ENCODE measurements at regions not wholly inside any gene's neighbourhood (a gene's known extent, or its start where the extent isn't known, plus 50 kb on each side); places are given as distances from the start of the nearest gene placed in this dataset.

DNA sequence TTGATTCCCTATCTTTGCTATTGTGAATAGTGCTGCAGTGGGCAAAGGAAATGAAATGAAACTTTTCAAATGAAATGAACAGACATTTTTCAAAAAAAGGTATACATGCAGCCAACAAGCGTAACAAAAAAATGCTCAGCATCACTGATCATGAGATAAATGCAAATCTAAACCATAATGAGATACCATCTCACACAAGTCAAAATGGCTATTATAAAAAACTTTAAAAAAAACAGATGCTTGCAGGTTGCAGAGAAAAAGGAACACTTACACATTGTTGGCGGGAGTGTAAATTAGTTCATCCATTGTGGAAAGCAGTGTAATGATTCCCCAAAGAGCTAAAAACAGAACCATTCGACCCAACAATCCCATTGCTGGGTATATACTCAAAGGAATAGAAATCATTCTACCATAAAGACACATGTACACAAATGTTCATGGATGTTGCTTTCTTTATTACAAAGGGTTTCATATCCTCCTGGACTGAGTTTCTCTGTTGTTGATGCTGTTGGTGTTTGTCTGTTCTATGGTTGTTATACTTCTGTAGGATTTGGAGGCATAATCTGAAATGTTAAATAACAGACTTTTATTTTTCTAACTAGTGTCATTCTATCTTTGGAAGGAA lies 99.3 kb upstream of the SOX9 start:
- Histone ChIP-seq H3K9me2 (replicated peaks; ENCODE audit: insufficient read depth, low read length) (no peaks in the 10 kb centered on the region), H3K27ac (ENCODE audit: low read depth, low read length) (no peak overlapping the region), H3K4me2 (ENCODE audit: low read depth, low read length, poor library complexity, severe bottlenecking) (no peak overlapping the region), H3K27me3 (ENCODE audit: low read length) (no peaks in the 10 kb centered on the region), H4K20me1 (ENCODE audit: low read depth, low read length) (no peaks in the 10 kb centered on the region), H3K4me3 (ENCODE audit: insufficient read depth, low read length, poor library complexity, severe bottlenecking) (no peak overlapping the region), H2AFZ (ENCODE audit: low read depth, low read length, severe bottlenecking) (no peak overlapping the region), H3F3A (ENCODE audit: insufficient read depth) (no peaks in the 10 kb centered on the region), H3K36me3 (ENCODE audit: low read length) (no peaks in the 10 kb centered on the region), H3K9me3 (ENCODE audit: insufficient read depth, low read length) (no peaks in the 10 kb centered on the region), H3K79me2 (ENCODE audit: insufficient read depth, low read length) (no peaks in the 10 kb centered on the region), H3K9ac (ENCODE audit: low read length) (no peak overlapping the region)
- TF ChIP-seq EZH2phosphoT487 (conservative IDR thresholded peaks at IDR 0.05; ENCODE audit: low read length) = no peak
- TF ChIP-seq, protein P1, sequence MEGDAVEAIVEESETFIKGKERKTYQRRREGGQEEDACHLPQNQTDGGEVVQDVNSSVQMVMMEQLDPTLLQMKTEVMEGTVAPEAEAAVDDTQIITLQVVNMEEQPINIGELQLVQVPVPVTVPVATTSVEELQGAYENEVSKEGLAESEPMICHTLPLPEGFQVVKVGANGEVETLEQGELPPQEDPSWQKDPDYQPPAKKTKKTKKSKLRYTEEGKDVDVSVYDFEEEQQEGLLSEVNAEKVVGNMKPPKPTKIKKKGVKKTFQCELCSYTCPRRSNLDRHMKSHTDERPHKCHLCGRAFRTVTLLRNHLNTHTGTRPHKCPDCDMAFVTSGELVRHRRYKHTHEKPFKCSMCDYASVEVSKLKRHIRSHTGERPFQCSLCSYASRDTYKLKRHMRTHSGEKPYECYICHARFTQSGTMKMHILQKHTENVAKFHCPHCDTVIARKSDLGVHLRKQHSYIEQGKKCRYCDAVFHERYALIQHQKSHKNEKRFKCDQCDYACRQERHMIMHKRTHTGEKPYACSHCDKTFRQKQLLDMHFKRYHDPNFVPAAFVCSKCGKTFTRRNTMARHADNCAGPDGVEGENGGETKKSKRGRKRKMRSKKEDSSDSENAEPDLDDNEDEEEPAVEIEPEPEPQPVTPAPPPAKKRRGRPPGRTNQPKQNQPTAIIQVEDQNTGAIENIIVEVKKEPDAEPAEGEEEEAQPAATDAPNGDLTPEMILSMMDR (IDR thresholded peaks at IDR 0.05; ENCODE audit: insufficient read depth, low read length, poor library complexity, severe bottlenecking) = no peak

DNA sequence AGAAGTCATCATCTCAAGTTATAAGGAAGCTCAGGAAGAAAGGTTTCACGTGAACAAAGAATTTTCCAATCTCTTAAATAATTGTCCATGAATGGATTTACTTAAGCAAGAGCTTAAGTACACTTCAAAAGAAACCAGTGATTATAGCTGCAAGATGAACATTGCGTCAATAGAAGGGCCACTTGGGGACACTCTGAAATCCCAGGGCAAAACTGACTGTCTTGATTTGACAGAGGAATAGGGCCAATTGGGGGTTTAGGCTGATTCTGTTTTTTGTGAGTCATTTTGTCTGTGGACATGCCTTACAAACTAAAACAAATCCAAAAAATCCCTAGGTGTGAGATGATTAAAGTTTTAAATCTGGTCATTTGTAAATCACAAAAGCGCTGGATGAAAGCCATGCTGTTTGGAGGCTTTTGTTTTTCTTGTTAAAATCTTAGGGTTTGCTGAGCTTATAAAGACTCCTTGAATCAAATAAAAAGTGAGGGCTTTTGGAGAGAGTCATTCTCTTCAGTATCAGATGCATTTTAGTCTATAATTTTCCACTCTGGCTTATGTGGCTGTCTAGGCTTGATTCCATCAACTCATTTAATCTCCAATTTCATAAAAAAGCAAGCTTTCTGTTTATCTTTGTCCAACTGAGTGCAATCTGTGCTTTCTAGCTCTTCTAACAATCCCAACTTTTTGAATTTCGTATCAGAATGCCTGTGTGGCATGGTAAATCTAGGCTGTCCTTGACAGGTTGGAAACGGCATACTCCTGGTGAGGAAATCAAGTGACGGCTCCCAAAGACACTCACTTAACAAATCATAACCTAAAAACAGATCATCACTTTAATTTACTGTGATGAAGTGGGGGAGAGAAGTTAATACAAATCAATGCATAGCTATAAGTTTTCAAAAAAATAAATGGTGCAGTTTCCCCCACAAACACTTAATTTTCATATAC lies 98.2 kb upstream of the SOX9 start:
- no peaks in the 10 kb centered on the region for H3K9me3 ChIP-seq (ENCODE audit: insufficient read depth, low read length)
- H2AFZ ChIP-seq (ENCODE audit: low read depth, low read length, severe bottlenecking) = no peak overlapping the region
- no peaks in the 10 kb centered on the region for H3K9me2 ChIP-seq (replicated peaks; ENCODE audit: insufficient read depth, low read length)
- no peaks in the 10 kb centered on the region for H4K20me1 ChIP-seq (ENCODE audit: low read depth, low read length)
- no peaks in the 10 kb centered on the region for H3K27me3 ChIP-seq (ENCODE audit: low read length)
- no peak overlapping the region for H3K27ac ChIP-seq (ENCODE audit: low read depth, low read length)
- TF ChIP-seq EZH2phosphoT487 (conservative IDR thresholded peaks at IDR 0.05; ENCODE audit: low read length) = no peak
- TF ChIP-seq, protein P1 (IDR thresholded peaks at IDR 0.05; ENCODE audit: insufficient read depth, low read length, poor library complexity, severe bottlenecking) = no peak
- H3K36me3 ChIP-seq (ENCODE audit: low read length) = no peaks in the 10 kb centered on the region
- H3K79me2 ChIP-seq (ENCODE audit: insufficient read depth, low read length) = no peaks in the 10 kb centered on the region
- H3K9ac ChIP-seq (ENCODE audit: low read length) = no peak overlapping the region
- H3F3A ChIP-seq (ENCODE audit: insufficient read depth) = no peaks in the 10 kb centered on the region
- no peak overlapping the region for H3K4me3 ChIP-seq (ENCODE audit: insufficient read depth, low read length, poor library complexity, severe bottlenecking)
- no peak overlapping the region for H3K4me2 ChIP-seq (ENCODE audit: low read depth, low read length, poor library complexity, severe bottlenecking)

DNA sequence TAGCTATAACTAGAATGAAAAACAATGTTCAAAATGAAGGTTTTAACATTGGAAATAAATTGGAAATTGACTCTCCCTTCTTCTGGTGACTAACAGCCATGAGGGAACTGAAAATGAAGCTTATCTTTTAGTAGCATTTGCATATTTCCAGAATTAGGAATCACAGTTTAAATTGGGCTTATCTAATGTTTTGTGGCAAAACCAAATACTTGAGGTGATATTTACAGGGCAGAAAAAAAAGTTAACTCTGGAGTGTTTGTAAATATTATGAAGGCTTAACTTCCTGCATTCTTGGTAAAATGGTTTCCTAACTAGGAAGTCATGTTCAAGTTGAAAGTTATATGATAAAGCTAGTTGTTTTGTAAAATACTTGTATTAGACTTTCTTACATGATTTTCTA lies 96.4 kb upstream of the SOX9 start:
- no peaks in the 10 kb centered on the region for H3K9me3 ChIP-seq (ENCODE audit: insufficient read depth, low read length)
- no peaks in the 10 kb centered on the region for H3K27me3 ChIP-seq (ENCODE audit: low read length)
- no peak overlapping the region for H2AFZ ChIP-seq (ENCODE audit: low read depth, low read length, severe bottlenecking)
- no peaks in the 10 kb centered on the region for H3K9me2 ChIP-seq (replicated peaks; ENCODE audit: insufficient read depth, low read length)
- no peak overlapping the region for H3K4me2 ChIP-seq (ENCODE audit: low read depth, low read length, poor library complexity, severe bottlenecking)
- no peaks in the 10 kb centered on the region for H3F3A ChIP-seq (ENCODE audit: insufficient read depth)
- H3K9ac ChIP-seq (ENCODE audit: low read length) = no peak overlapping the region
- no peak for TF ChIP-seq EZH2phosphoT487 (conservative IDR thresholded peaks at IDR 0.05; ENCODE audit: low read length)
- TF ChIP-seq, protein P1 (IDR thresholded peaks at IDR 0.05; ENCODE audit: insufficient read depth, low read length, poor library complexity, severe bottlenecking) = no peak
- H4K20me1 ChIP-seq (ENCODE audit: low read depth, low read length) = no peaks in the 10 kb centered on the region
- H3K36me3 ChIP-seq (ENCODE audit: low read length) = no peaks in the 10 kb centered on the region
- no peaks in the 10 kb centered on the region for H3K79me2 ChIP-seq (ENCODE audit: insufficient read depth, low read length)
- H3K4me3 ChIP-seq (ENCODE audit: insufficient read depth, low read length, poor library complexity, severe bottlenecking) = no peak overlapping the region
- H3K27ac ChIP-seq (ENCODE audit: low read depth, low read length) = no peak overlapping the region
